Hippocampal formation (tissue), 2 donors: ENCODE measurements at regions not wholly inside any gene's neighbourhood (a gene's known extent, or its start where the extent isn't known, plus 50 kb on each side); places are given as distances from the start of the nearest gene placed in this dataset.
A peak's percentile ranks its signal among the peaks of the same experiment; 100 is the strongest.
"Not testable (repeated sequence)": the region's sequence is repeated elsewhere in the genome, so short reads cannot be mapped to it uniquely, and the experiment has no call there.

Experiments
- DNase-seq, 2 donors: peaks; one replicate each; lab custom pipeline; 2025; lab: John Stamatoyannopoulos, UW

GRCh38 chr10:85012305-85012704 is 683.9 kb downstream of the CCSER2 start:
- DNase-seq: no peak

DNA sequence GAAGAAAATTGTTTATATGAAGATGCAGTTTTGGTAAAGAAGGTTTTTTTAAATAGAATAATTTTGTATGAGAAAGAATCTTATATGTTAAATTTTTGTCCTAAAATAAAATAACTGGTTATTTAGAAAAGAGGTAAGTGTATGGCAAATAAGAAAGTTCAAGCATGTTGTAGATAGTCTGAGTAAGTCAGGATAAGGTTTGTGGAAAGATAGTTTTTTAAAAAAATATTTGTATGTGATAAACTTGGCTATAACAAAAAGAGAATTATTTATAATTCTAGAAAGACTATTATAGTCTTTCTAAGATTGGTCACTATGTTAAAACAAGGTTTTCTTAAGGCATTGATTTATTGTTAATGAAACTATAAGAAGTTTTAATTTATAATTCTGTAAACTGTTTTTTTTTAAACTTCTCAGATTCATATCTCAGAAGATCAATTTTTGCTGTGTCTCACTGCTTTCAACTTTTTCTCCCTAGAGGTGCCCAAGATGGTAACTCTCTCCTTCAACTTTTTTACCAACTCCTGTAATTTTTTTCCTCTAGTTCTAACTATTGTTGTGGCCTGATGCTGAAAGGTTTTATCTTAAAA is 698.6 kb downstream of the CCSER2 start:
- no peak for DNase-seq

DNA sequence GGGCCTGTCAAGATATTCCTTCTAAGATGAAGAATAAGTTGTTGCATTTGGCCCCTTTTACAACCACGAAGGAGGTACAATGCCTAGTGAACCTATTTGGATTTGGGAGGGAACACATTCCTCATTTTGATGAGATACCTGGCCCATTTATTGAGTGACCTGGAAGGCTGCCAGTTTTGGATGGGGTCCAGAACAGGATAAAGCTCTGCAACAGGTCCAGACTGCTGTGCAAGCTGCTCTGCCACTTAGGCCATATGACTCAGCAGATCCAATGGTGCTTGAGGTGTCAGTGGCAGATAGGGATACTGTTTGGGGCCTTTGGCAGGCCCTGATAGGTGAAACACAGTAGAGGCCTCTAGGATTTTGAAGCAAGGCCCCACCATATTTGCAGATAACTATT is 704.6 kb downstream of the CCSER2 start:
- DNase-seq: no peak

DNA sequence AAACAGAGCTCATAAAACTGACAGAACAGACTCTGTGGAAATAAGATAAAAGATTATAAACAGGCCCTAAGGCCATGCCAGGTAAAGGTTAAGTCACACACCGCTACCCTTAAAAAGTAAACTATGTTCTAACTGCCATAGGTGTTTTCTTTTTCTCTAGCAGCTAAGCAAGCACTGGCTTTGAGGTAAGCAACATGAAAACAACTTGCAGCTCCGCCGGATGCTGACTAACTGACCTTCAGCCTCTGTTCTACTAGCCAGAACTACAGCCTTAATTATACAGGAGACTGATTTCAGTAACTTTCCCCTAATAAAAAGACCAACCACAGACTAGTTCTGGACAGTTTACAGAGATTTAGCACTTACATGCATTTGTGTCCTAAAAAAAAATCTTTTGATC is 708.3 kb downstream of the CCSER2 start:
- no peak for DNase-seq

DNA sequence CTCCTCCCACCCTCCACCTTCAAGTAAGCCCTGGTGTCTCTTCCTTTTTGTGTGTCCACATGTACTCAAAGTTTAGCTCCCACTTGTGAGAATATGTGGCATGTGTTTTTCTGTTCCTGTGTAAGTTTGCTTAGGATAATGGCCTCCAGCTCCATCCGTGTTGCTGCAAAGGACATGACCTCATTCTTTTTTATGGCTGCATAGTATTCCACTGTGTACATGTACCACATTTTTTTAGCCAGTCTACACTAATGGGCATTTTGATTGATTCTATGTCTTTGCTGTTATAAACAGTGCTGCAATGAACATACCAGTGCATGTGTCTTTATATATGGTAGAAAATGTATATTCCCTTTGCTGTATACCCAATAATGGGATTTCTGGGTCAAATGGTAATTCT is 710.9 kb downstream of the CCSER2 start:
- no peak for DNase-seq

DNA sequence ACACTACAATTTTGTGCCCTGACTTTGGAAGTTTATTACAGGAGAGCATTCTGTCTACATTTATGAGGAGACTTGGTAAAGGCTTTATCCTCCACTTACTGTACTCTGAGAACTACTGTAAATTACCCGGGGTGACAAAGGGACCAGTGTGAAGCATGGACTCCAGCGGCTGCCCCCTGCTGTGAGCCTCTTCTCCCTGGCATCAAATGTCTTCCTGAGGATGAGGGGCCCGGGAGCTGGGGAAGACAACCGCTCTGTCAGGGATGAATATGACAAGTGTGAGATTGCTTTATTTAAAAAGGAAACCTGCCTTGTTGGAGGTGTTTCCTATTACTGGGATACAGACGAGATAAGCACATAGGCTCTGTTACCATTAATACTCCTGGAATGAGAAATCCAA is 714.8 kb downstream of the CCSER2 start:
- no peak for DNase-seq

GRCh38 chr10:85045046-85045445 is 716.7 kb downstream of the CCSER2 start:
- DNase-seq: no peak

- DNase-seq: no peak
Observed at GRCh38 chr10:85047170-85047834, 718.9 kb downstream of the CCSER2 start.

DNA sequence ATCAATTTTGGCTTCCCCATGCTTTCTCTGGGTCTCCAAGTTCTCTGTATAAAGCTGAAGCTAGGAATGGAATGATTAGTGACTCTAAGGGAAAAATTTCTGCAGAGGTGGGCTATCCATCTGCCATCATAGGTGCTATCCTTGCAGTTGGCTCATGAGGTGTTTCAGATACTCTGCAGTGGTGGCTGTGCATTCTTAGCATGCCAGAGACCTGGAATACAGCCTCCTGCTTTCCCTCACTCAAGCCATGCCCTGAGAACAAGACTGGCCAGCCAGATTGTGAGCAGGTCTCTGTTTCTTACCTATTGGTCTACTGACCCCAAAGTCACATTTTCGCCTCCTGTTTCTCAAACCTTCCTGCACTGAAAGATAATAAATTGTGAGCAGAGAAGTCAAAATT is 719.6 kb downstream of the CCSER2 start:
- DNase-seq: no peak

- DNase-seq: no peak
Observed at GRCh38 chr10:85048644-85049043, 720.3 kb downstream of the CCSER2 start.

GRCh38 chr10:85060944-85061343 is 732.6 kb downstream of the CCSER2 start:
- no peak for DNase-seq

- no peak for DNase-seq
Observed at GRCh38 chr10:85061401-85061800, 733.0 kb downstream of the CCSER2 start.

GRCh38 chr10:85067955-85068354 is 739.6 kb downstream of the CCSER2 start:
- DNase-seq: no peak

- no peak for DNase-seq
Observed at GRCh38 chr10:85080934-85081333, 752.5 kb downstream of the CCSER2 start.

- no peak for DNase-seq
Observed at GRCh38 chr10:85098835-85099521, 770.6 kb downstream of the CCSER2 start.

DNA sequence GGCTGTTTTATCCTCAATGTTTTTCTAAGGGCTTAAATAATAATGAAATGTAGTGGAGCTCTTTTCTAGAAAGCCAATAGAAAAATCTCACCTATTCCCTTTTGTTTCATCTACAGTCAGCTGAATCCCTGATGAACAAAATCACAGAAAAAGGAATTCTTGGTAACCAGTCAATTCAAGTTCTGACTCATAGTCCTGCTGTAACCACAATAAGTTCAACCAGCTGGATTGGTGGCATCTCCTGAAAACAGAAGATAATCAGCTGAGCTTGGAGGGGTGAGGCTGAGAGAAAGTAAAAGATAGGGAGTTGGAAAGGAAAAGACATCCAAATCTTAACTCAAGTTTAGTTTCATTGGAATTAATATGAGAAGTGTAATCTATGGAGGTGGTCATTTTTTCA is 772.1 kb downstream of the CCSER2 start:
- no peak for DNase-seq

DNA sequence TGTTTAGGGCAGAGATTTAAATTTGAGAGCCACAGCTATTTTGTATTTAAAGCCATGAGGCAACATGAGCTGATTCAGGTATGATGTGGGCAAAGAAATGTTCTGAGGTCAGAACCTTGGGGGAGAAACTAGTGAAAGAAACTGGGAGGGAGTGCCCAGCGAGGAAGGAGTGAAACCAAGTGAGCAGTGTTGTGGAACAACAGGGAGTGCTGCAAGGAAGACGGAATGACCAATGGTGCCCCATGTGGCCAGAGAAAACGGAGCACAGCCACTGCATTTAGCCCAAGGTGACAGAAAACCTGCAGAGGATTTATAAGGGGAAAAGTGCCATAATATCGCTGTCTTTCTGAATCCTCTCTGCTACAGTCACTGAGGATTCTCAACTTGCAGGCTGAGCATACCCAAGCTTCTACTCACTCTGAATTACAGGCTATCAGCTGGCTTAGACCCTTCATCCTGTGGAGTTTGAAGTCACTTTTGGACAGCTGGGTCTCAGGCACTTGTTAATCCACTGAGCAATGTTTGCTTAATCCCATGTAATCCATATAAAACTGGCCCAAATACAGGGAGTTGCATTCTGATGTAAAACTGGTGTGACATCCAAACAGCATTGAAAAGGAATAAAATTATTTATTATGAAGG is 777.3 kb downstream of the CCSER2 start:
- DNase-seq: no peak

- no peak for DNase-seq
Observed at GRCh38 chr10:85111271-85111670, 782.9 kb downstream of the CCSER2 start.

GRCh38 chr10:85124603-85125051 is 796.2 kb downstream of the CCSER2 start:
- DNase-seq: peak; percentile 44 to 74

- no peak for DNase-seq
Observed at GRCh38 chr10:85137253-85137652, 808.9 kb downstream of the CCSER2 start.

- no peak for DNase-seq
Observed at GRCh38 chr10:85138046-85138445, 809.7 kb downstream of the CCSER2 start.

- no peak for DNase-seq
Observed at GRCh38 chr10:85139124-85139523, 810.7 kb downstream of the CCSER2 start.

DNA sequence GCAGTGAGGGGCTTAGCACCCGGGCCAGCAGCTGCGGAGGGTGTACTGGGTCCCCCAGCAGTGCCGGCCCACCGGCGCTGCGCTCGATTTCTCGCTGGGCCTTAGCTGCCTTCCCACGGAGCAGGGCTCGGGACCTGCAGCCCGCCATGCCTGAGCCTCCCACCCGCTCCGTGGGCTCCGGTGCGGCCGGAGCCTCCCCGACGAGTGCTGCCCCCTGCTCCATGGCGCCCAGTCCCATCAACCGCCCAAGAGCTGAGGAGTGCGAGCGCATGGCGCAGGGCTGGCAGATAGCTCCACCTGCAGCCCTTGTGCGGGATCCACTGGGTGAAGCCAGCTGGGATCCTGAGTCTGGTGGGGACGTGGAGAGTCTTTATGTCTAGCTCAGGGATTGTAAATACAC is 813.1 kb downstream of the CCSER2 start:
- not testable (repeated sequence) for DNase-seq
